K562 (cell line): ENCODE measurements at regions not wholly inside any gene's neighbourhood (a gene's known extent, or its start where the extent isn't known, plus 50 kb on each side); places are given as distances from the start of the nearest gene placed in this dataset.

Source experiments
- ATAC-seq: fragments of 200-7000 bp; cut with Tn5 transposase; 3 replicates; pipeline ENCODE4 v1.9.1; 2020; ENCODE audit warnings: moderate library complexity
- BruUV-seq: library from RNA; stranded (reverse); fragments of 400-500 nt; replicated peaks from 2 replicates; lab custom pipeline; 2021; lab: Mats Ljungman, UMichigan
- CTCF ChIA-PET: fragments of 300-600 bp; formaldehyde crosslinking; extraction: SDS; loops from one replicate; lab custom pipeline; 2021; ENCODE audit warnings: low intra/inter-chr PET ratio; lab: Yijun Ruan, JAX
- POLR2A ChIA-PET: fragments of 300-600, 350-650 bp; sonication (Branson Sonifier 250); formaldehyde crosslinking; extraction: SDS; loops from one replicate; lab custom pipeline; 2021; ENCODE audit warnings: antibody characterized with exemption, inconsistent platforms; lab: Yijun Ruan, JAX
- DNase-seq, 4 experiments: peaks; one replicate each; pipeline versions ENCODE4 v3.0.0 to v3.0.0-alpha.2; 2011 to 2018; ENCODE audit warnings: low spot score in 3 of 4, mixed read lengths in 3 of 4; ENCODE audit errors: extremely low read depth in 1 of 4
- FAIRE-seq: peaks from 2 replicates; lab custom pipeline; 2011; peaks lifted over from hg19 to GRCh38; lab: Jason Lieb, UNC
- H2AFZ ChIP-seq: 2 replicates; pipeline ENCODE4 v1.6.0; 2011; ENCODE audit warnings: low read depth, low read length, control low read depth, inconsistent platforms
- H3K27ac ChIP-seq: fragments of 200-600 bp; 3 replicates; pipeline ENCODE4 v1.8.0; 2011; ENCODE audit warnings: low read depth, mild to moderate bottlenecking, control low read depth, inconsistent platforms, low read length, moderate library complexity, mixed read lengths; ENCODE audit errors: extremely low read depth
- H3K27me3 ChIP-seq, 2 experiments: fragments of 300-600 bp in 1 of 2; 2 replicates in 1 of 2; 3 replicates in 1 of 2; pipeline versions ENCODE4 v1.6.0 to v1.8.0; 2011; ENCODE audit warnings: inconsistent platforms in 2 of 2, low read length in 2 of 2, mild to moderate bottlenecking in 1 of 2, mixed read lengths in 1 of 2, moderate library complexity in 1 of 2; ENCODE audit not compliant: control insufficient read depth in 2 of 2, insufficient read depth in 2 of 2
- H3K36me3 ChIP-seq: fragments of 300-600 bp; 3 replicates; pipeline ENCODE4 v1.8.0; 2011; ENCODE audit warnings: mild to moderate bottlenecking, low read length, inconsistent platforms; ENCODE audit not compliant: control insufficient read depth, insufficient read depth
- H3K4me1 ChIP-seq, 2 experiments: fragments of 200-600 bp in 1 of 2; replicated peaks in 1 of 2; 2 replicates in 1 of 2; 3 replicates in 1 of 2; pipeline versions ENCODE4 v1.5.1 to v1.8.0; 2011; ENCODE audit warnings: inconsistent platforms in 2 of 2, low read length in 2 of 2, mild to moderate bottlenecking in 1 of 2, mixed read lengths in 1 of 2, moderate library complexity in 1 of 2; ENCODE audit not compliant: control insufficient read depth in 2 of 2, insufficient read depth in 2 of 2
- H3K4me2 ChIP-seq: 2 replicates; pipeline ENCODE4 v1.6.1; 2011; ENCODE audit warnings: low read length, control low read depth, inconsistent platforms, mixed read lengths; ENCODE audit not compliant: insufficient read depth
- H3K4me3 ChIP-seq: fragments of 200-600 bp; sonication (generic), shearing (Covaris generic); 2 replicates; pipeline ENCODE4 v1.5.1; 2016; ENCODE audit warnings: control low read depth, inconsistent platforms
- H3K79me2 ChIP-seq: fragments of 200-600 bp; 3 replicates; pipeline ENCODE4 v1.8.0; 2011; ENCODE audit warnings: low read length, inconsistent platforms; ENCODE audit not compliant: control insufficient read depth, insufficient read depth
- H3K9ac ChIP-seq, 2 experiments: 2 replicates each; pipeline versions ENCODE4 v1.6.0 to v1.6.1; 2011; ENCODE audit warnings: low read depth in 2 of 2, low read length in 2 of 2, control low read depth in 1 of 2, inconsistent platforms in 1 of 2, mild to moderate bottlenecking in 1 of 2, mixed read lengths in 1 of 2; ENCODE audit not compliant: insufficient read depth in 1 of 2
- H3K9me1 ChIP-seq: one replicate; pipeline ENCODE4 v1.6.0; 2011; ENCODE audit warnings: inconsistent platforms, mild to moderate bottlenecking, low read length, moderate library complexity; ENCODE audit not compliant: control insufficient read depth, insufficient read depth
- H3K9me3 ChIP-seq: replicated peaks from 2 replicates; pipeline ENCODE4 v1.5.1; 2011; ENCODE audit warnings: low read depth, low read length, inconsistent platforms; ENCODE audit not compliant: control insufficient read depth, insufficient read depth
- H4K20me1 ChIP-seq: replicated peaks from 2 replicates; pipeline ENCODE4 v1.6.1; 2011; ENCODE audit warnings: low read length, inconsistent platforms, mixed read lengths; ENCODE audit not compliant: control insufficient read depth, insufficient read depth
- CEBPG ChIP-seq, 3 experiments: fragments of 200-800 bp in 1 of 3; sonication (Bioruptor generic) in 1 of 3; sonication (generic) in 1 of 3; formaldehyde crosslinking in 1 of 3; IDR thresholded peaks in 2 of 3; conservative IDR thresholded peaks in 1 of 3; 2 replicates each; pipeline versions ENCODE4 v1.6.1 to v1.8.0; 2016 to 2022; ENCODE audit warnings: missing compliant biosample characterization in 2 of 3, missing genetic modification characterization in 2 of 3, mild to moderate bottlenecking in 1 of 3, missing genetic modification reagents in 1 of 3
- ESRRB ChIP-seq: fragments of 250-450 bp; sonication (Bioruptor Pico); IDR thresholded peaks from 2 replicates; pipeline ENCODE4 v1.5.0; 2020; ENCODE audit warnings: mild to moderate bottlenecking, moderate library complexity, borderline replicate concordance
- PHF21A ChIP-seq: fragments of 450-650 bp; IDR thresholded peaks from 2 replicates; pipeline ENCODE4 v1.6.1; 2017; ENCODE audit warnings: low read depth, borderline replicate concordance
- TCF7 ChIP-seq: sonication (generic); IDR thresholded peaks from 2 replicates; pipeline ENCODE4 v1.6.1; 2016; ENCODE audit warnings: antibody characterized with exemption, borderline replicate concordance
- WGBS: fragments of 100-300 bp; shearing (Covaris generic); methylation state at CpG from one replicate; pipeline ENCODE4 v1.1.6; 2016; ENCODE audit warnings: low coverage, mixed read lengths; ENCODE audit not compliant: insufficient coverage; ENCODE audit errors: missing lambda C conversion rate; 5-methylcytosine and 5-hydroxymethylcytosine counted together
- in situ Hi-C: fragments of 300-500 bp; cut with MboI; formaldehyde crosslinking; loops from 4 replicates; pipeline ENCODE4 v1.15.0; 2018; ENCODE audit warnings: inconsistent platforms, mixed read lengths
- intact Hi-C: fragments of 100-400 bp; cut with micrococcal nuclease; formaldehyde crosslinking; loops from 2 replicates; pipeline ENCODE4 v1.14.2; 2022
- TF ChIP-seq, protein P1 (sequence below): fragments of 250-450 bp; sonication (Bioruptor Pico); IDR thresholded peaks from 2 replicates; pipeline ENCODE4 v1.8.0; 2022; ENCODE audit warnings: moderate library complexity, mild to moderate bottlenecking, inconsistent platforms

GRCh38 chr10:88103576-88103975, 240.2 kb downstream of the PTEN start (continued):
- TF ChIP-seq, protein P1, sequence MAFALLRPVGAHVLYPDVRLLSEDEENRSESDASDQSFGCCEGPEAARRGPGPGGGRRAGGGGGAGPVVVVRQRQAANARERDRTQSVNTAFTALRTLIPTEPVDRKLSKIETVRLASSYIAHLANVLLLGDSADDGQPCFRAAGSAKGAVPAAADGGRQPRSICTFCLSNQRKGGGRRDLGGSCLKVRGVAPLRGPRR: no peak
- no peak for TF ChIP-seq TCF7
- no peak for TF ChIP-seq ESRRB

DNA sequence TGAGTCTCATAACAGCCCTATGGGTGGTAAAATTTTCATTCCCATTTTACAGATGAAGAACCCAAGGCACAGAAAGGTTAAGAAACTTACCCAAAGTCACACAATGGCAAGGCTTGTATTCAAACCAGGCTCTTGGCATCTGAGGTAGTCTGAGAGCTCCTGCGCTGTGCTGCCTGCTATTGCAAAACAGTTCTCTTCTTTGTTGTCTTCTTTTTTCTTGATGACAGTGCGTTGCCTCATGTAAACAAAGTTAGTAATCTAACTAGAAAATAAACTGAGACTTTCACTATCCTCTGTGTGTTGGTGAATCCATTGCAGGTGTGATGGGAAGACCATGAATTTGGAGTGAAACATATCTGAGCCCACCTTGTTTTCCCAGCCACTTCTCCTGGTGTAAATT, 240.8 kb downstream of the PTEN start:
- BruUV-seq: no TSS peak
- 15% methylated on average over 2 of the region's 2 CpGs for WGBS
- H3K9me3 ChIP-seq: no peaks in the 10 kb centered on the region
- no peak for FAIRE-seq
- in situ Hi-C loops (no loop called here), intact Hi-C loops (no loop called here)
- H3K36me3 ChIP-seq: no peaks in the 10 kb centered on the region
- no peaks in the 10 kb centered on the region for H3K9me1 ChIP-seq
- DNase-seq: no peak
- ChIA-PET CTCF (no interaction called here), POLR2A (no interaction called here)
- no peak overlapping the region for H2AFZ ChIP-seq
- no peaks in the 10 kb centered on the region for H4K20me1 ChIP-seq
- no peak overlapping the region for H3K27ac ChIP-seq
- no peak for ATAC-seq
- H3K4me3 ChIP-seq: no peak overlapping the region
- no peak for TF ChIP-seq PHF21A
- no peak for TF ChIP-seq CEBPG (CRISPR knock-in tag; IDR thresholded peaks at IDR 0.05)
- peak in 1 of 2 experiments; percentile 42; a peak in 2 of 4 replicates for TF ChIP-seq CEBPG (tag; conservative IDR thresholded peaks at IDR 0.05 in 1 of 2, IDR thresholded peaks at IDR 0.05 in 1 of 2)
- H3K9ac ChIP-seq: no peak overlapping the region
- no peaks in the 10 kb centered on the region for H3K4me1 ChIP-seq
- H3K4me2 ChIP-seq: no peak overlapping the region
- H3K27me3 ChIP-seq: no peaks in the 10 kb centered on the region
- no peaks in the 10 kb centered on the region for H3K79me2 ChIP-seq
